PFSK-1 (cell line): ENCODE measurements at regions not wholly inside any gene's neighbourhood (a gene's known extent, or its start where the extent isn't known, plus 50 kb on each side); places are given as distances from the start of the nearest gene placed in this dataset.

Experiments
- FOXP2 ChIP-seq: optimal IDR thresholded peaks from 2 replicates; pipeline ENCODE3; 2011; ENCODE audit warnings: borderline replicate concordance, control low read depth, inconsistent platforms; ENCODE audit not compliant: insufficient read depth; ENCODE audit errors: extremely low read length, extremely low read depth
- POLR2AphosphoS5 ChIP-seq: IDR thresholded peaks from 2 replicates; pipeline ENCODE4 v1.6.1; 2012; ENCODE audit warnings: low read depth, mild to moderate bottlenecking, control low read depth, low read length, moderate library complexity
- SIN3A ChIP-seq: IDR thresholded peaks from 2 replicates; pipeline ENCODE4 v1.6.1; 2012; ENCODE audit warnings: mild to moderate bottlenecking, low read length, moderate library complexity, borderline replicate concordance; ENCODE audit not compliant: insufficient read depth
- TAF1 ChIP-seq: IDR thresholded peaks from 2 replicates; pipeline ENCODE4 v1.6.1; 2012; ENCODE audit warnings: low read length, control low read depth, borderline replicate concordance; ENCODE audit not compliant: insufficient read depth
- TF ChIP-seq, protein P1 (sequence below), 2 experiments: IDR thresholded peaks; 2 replicates each; pipeline versions ENCODE4 v1.6.1 to v1.8.0; 2011 to 2012; ENCODE audit warnings: low read depth in 2 of 2, low read length in 2 of 2, control low read depth in 1 of 2, inconsistent platforms in 1 of 2, mild to moderate bottlenecking in 1 of 2, moderate library complexity in 1 of 2; ENCODE audit not compliant: insufficient read depth in 1 of 2

DNA sequence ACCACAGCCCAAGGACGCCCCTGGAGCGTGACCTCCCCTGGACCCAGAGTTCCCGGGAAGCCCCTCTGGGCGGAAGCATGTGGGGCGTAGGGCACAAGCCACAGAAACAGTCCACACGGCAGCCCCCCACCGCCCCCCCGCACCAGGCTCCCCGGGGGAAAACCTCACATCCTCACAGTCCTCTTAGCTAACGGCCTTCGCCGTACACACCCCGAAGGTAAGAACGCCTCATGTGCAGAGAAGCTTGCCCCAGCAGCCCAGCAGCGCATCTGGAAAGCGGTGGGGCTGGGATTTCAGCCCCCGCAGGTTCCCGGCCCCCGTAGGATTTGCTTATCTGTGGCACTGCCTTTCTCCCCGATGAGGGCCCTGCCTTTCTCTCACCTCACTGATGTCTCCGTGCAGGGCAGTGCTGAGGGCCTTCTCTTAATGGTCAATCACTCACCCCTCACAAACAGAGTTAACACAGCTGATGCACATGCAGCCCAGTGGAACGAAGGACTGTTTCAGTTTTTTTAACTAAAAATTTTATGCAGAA lies 309.2 kb downstream of the BRD1 start:
- TF ChIP-seq TAF1 (no peak), FOXP2 (no peak), POLR2AphosphoS5 (no peak), SIN3A (no peak)
- TF ChIP-seq, protein P1, sequence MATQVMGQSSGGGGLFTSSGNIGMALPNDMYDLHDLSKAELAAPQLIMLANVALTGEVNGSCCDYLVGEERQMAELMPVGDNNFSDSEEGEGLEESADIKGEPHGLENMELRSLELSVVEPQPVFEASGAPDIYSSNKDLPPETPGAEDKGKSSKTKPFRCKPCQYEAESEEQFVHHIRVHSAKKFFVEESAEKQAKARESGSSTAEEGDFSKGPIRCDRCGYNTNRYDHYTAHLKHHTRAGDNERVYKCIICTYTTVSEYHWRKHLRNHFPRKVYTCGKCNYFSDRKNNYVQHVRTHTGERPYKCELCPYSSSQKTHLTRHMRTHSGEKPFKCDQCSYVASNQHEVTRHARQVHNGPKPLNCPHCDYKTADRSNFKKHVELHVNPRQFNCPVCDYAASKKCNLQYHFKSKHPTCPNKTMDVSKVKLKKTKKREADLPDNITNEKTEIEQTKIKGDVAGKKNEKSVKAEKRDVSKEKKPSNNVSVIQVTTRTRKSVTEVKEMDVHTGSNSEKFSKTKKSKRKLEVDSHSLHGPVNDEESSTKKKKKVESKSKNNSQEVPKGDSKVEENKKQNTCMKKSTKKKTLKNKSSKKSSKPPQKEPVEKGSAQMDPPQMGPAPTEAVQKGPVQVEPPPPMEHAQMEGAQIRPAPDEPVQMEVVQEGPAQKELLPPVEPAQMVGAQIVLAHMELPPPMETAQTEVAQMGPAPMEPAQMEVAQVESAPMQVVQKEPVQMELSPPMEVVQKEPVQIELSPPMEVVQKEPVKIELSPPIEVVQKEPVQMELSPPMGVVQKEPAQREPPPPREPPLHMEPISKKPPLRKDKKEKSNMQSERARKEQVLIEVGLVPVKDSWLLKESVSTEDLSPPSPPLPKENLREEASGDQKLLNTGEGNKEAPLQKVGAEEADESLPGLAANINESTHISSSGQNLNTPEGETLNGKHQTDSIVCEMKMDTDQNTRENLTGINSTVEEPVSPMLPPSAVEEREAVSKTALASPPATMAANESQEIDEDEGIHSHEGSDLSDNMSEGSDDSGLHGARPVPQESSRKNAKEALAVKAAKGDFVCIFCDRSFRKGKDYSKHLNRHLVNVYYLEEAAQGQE (IDR thresholded peaks at IDR 0.05; ENCODE audit: insufficient read depth in 1 of 2, low read depth in 2 of 2, low read length in 2 of 2) = no peak

DNA sequence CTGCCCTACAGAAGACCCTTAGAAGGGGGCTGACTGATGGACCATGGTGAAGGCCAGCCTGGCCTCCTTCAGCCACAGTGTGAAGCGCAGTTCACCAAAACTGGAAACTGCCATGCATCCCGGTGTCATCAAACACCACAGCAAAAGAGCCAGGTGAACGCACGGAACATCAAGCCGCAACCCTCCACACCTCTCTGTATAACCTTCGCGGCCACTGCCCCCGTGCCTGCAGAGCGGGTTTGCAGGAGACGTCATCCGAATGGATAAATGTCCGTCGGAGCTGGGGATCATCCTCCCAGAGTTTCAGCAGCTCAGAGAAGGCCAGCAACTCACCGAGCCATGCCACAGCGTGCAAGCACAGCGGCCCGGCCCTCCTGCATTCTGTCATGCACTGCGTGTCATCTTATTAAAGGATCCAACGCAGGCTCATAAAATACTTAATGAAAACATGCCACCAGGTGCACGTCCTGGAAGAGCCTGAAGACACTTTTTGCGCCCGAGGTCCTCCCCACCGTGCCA lies 309.9 kb downstream of the BRD1 start:
- TF ChIP-seq, protein P1 (IDR thresholded peaks at IDR 0.05; ENCODE audit: insufficient read depth in 1 of 2, low read depth in 2 of 2, low read length in 2 of 2) = no peak
- TF ChIP-seq TAF1 = no peak
- no peak for TF ChIP-seq POLR2AphosphoS5
- no peak for TF ChIP-seq FOXP2
- TF ChIP-seq SIN3A = no peak

DNA sequence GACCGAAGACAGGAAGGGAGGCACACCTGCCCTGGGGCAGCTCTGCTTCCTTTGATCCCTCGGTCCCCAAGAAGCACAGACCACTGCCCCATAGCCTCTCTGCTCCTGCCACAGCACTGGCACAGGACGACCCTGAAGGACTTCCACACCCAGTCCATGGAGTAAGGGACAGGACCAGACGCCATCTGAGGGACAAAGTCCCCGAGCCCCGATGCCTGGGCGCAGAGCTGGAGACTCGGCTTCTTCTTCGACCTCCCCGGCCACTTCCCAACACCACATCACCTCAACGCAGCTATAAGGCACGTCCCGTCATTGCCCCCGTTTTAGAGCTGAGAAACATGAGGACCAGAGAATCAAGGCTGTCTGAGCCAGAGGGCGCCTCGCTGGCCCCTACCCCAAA lies 310.5 kb downstream of the BRD1 start:
- TF ChIP-seq SIN3A = no peak
- TF ChIP-seq POLR2AphosphoS5 = no peak
- TF ChIP-seq TAF1 = no peak

DNA sequence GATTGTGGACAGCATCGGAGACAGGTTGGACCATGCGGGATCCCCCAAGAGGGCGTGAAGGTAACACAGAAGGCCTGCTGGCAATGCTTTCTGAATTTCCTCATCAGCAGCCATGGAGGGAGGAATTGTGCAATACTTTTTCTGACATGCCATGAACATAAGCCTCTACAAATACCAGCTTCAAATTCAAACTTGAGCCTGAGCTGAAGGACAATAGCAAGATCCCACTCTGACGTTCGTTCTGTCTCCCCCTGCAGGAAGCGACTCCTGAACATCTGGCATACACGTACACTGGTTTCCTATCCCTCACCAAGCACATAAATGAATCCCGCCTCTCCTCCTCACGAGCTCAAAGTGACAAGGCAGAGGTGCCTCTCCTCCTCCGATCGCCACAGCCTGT lies 312.2 kb downstream of the BRD1 start:
- no peak for TF ChIP-seq FOXP2
- TF ChIP-seq POLR2AphosphoS5 = no peak
- TF ChIP-seq, protein P1 (IDR thresholded peaks at IDR 0.05; ENCODE audit: insufficient read depth in 1 of 2, low read depth in 2 of 2, low read length in 2 of 2) = no peak
- TF ChIP-seq SIN3A = no peak
- TF ChIP-seq TAF1 = no peak

DNA sequence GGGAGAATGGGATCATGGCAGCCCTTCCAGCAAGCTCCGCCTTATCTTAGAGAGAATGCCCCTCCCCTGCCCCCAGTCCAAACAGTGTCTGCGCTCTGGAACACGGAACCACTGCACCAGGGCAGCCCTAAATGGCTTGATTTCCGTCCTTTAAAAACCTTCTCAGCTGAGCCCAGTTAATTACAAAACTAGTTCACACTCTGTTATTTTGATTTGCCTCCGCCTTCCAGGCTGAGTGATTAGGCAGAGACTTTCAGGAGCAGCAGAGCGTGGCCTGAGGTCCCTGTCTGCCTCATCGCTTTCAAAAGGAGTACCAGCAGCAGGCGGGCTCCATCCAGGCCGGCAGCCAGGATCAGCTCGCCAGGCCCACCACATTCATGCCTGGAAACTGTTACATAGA lies 313.0 kb downstream of the BRD1 start:
- TF ChIP-seq, protein P1 (IDR thresholded peaks at IDR 0.05; ENCODE audit: insufficient read depth in 1 of 2, low read depth in 2 of 2, low read length in 2 of 2) = no peak
- TF ChIP-seq TAF1 (no peak), FOXP2 (no peak), SIN3A (no peak), POLR2AphosphoS5 (no peak)
